ENCODE measurements at regions not wholly inside any gene's neighbourhood (a gene's known extent, or its start where the extent isn't known, plus 50 kb on each side); places are given as distances from the start of the nearest gene placed in this dataset.

DNA sequence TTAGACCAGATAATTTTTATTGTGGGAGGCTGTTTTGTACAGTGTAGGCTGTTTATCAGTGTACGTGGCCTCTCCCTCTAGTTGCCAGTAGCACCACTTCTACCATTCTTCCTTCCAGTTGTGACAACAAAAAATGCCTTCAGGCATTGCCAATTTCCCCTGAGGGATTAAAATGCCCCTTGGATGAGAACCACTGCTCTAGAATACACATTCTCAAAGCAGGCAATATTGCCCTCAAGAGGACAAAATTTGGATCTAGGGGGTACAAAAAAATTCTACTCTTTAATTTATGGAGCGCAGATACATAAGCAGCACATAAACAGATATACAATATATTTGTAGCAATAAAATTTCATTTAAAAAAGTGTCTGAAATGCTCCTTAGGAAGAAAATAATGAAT lies 674.6 kb downstream of the PTPRC start:
- TF ChIP-seq POLR2A (IDR thresholded peaks at IDR 0.05), result no peak
- TF ChIP-seq, protein P1, sequence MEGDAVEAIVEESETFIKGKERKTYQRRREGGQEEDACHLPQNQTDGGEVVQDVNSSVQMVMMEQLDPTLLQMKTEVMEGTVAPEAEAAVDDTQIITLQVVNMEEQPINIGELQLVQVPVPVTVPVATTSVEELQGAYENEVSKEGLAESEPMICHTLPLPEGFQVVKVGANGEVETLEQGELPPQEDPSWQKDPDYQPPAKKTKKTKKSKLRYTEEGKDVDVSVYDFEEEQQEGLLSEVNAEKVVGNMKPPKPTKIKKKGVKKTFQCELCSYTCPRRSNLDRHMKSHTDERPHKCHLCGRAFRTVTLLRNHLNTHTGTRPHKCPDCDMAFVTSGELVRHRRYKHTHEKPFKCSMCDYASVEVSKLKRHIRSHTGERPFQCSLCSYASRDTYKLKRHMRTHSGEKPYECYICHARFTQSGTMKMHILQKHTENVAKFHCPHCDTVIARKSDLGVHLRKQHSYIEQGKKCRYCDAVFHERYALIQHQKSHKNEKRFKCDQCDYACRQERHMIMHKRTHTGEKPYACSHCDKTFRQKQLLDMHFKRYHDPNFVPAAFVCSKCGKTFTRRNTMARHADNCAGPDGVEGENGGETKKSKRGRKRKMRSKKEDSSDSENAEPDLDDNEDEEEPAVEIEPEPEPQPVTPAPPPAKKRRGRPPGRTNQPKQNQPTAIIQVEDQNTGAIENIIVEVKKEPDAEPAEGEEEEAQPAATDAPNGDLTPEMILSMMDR (IDR thresholded peaks at IDR 0.05), result no peak
